Amniotic stem cell (primary cell): ENCODE measurements at regions not wholly inside any gene's neighbourhood (a gene's known extent, or its start where the extent isn't known, plus 50 kb on each side); places are given as distances from the start of the nearest gene placed in this dataset.
"Not testable (repeated sequence)": the region's sequence is repeated elsewhere in the genome, so short reads cannot be mapped to it uniquely, and the experiment has no call there.

Source experiments
- DNase-seq: peaks from one replicate; lab custom pipeline; 2025; lab: John Stamatoyannopoulos, UW

GRCh38 chr13:88223958-88224357 is 552.8 kb downstream of the SLITRK5 start:
- DNase-seq, result no peak

GRCh38 chr13:88235441-88235840 is 564.3 kb downstream of the SLITRK5 start:
- DNase-seq, result no peak

GRCh38 chr13:88246239-88246638 is 575.1 kb downstream of the SLITRK5 start:
- DNase-seq, result no peak

GRCh38 chr13:88248393-88248792 is 577.2 kb downstream of the SLITRK5 start:
- no peak for DNase-seq

GRCh38 chr13:88257706-88258105 is 586.5 kb downstream of the SLITRK5 start:
- no peak for DNase-seq

GRCh38 chr13:88263808-88264207 is 592.6 kb downstream of the SLITRK5 start:
- DNase-seq, result no peak

- no peak for DNase-seq
Observed at GRCh38 chr13:88281841-88282240, 610.7 kb downstream of the SLITRK5 start.

GRCh38 chr13:88285329-88285728 is 614.2 kb downstream of the SLITRK5 start:
- no peak for DNase-seq

GRCh38 chr13:88288326-88288725 is 617.2 kb downstream of the SLITRK5 start:
- no peak for DNase-seq

GRCh38 chr13:88291731-88292130 is 620.6 kb downstream of the SLITRK5 start:
- DNase-seq, result not testable (repeated sequence)

GRCh38 chr13:88294368-88294767 is 623.2 kb downstream of the SLITRK5 start:
- DNase-seq, result no peak

GRCh38 chr13:88303157-88303556 is 632.0 kb downstream of the SLITRK5 start:
- no peak for DNase-seq

- DNase-seq, result no peak
Observed at GRCh38 chr13:88303605-88304004, 632.4 kb downstream of the SLITRK5 start.

- DNase-seq, result no peak
Observed at GRCh38 chr13:88314496-88314895, 643.3 kb downstream of the SLITRK5 start.

- no peak for DNase-seq
Observed at GRCh38 chr13:88329066-88329465, 657.9 kb downstream of the SLITRK5 start.

- no peak for DNase-seq
Observed at GRCh38 chr13:88339271-88339741, 668.1 kb downstream of the SLITRK5 start.

GRCh38 chr13:88345171-88345847 is 674.1 kb downstream of the SLITRK5 start:
- no peak for DNase-seq

GRCh38 chr13:88360761-88361160 is 689.6 kb downstream of the SLITRK5 start:
- no peak for DNase-seq

GRCh38 chr13:88369866-88370265 is 698.7 kb downstream of the SLITRK5 start:
- no peak for DNase-seq

GRCh38 chr13:88376760-88377388 is 705.7 kb downstream of the SLITRK5 start:
- no peak for DNase-seq

- no peak for DNase-seq
Observed at GRCh38 chr13:88377852-88378251, 706.7 kb downstream of the SLITRK5 start.

GRCh38 chr13:88384542-88384941 is 713.4 kb downstream of the SLITRK5 start:
- DNase-seq, result no peak

GRCh38 chr13:88395804-88396203 is 724.6 kb downstream of the SLITRK5 start:
- no peak for DNase-seq

- no peak for DNase-seq
Observed at GRCh38 chr13:88411696-88412095, 740.5 kb downstream of the SLITRK5 start.
